HEK293T (cell line): ENCODE measurements at regions not wholly inside any gene's neighbourhood (a gene's known extent, or its start where the extent isn't known, plus 50 kb on each side); places are given as distances from the start of the nearest gene placed in this dataset.

Source experiments
- CTCF ChIA-PET: fragments of 350-600 bp; formaldehyde crosslinking; extraction: SDS; loops from one replicate; lab custom pipeline; 2021; ENCODE audit warnings: antibody characterized with exemption, inconsistent platforms; lab: Yijun Ruan, JAX
- POLR2A ChIA-PET: fragments of 350-600 bp; formaldehyde crosslinking; extraction: SDS; loops from one replicate; lab custom pipeline; 2020; ENCODE audit warnings: antibody characterized with exemption, inconsistent platforms; lab: Yijun Ruan, JAX
- DNase-seq: peaks from one replicate; pipeline ENCODE4 v3.0.0; 2012; ENCODE audit warnings: mixed read lengths; ENCODE audit errors: extremely low spot score
- ARNT ChIP-seq: fragments of 450-650 bp; IDR thresholded peaks from 2 replicates; pipeline ENCODE4 v1.6.1; 2017; ENCODE audit warnings: mild to moderate bottlenecking
- BHLHE40 ChIP-seq: fragments of 450-650 bp; IDR thresholded peaks from 2 replicates; pipeline ENCODE4 v1.6.1; 2016; ENCODE audit warnings: mild to moderate bottlenecking, moderate library complexity, borderline replicate concordance
- CTBP1 ChIP-seq: fragments of 450-650 bp; IDR thresholded peaks from 2 replicates; pipeline ENCODE4 v1.6.1; 2016; ENCODE audit warnings: borderline replicate concordance
- ELF4 ChIP-seq: fragments of 450-650 bp; IDR thresholded peaks from 2 replicates; pipeline ENCODE4 v1.6.1; 2017; ENCODE audit warnings: antibody characterized with exemption
- FOXA1 ChIP-seq: fragments of 450-650 bp; IDR thresholded peaks from 2 replicates; pipeline ENCODE4 v1.6.1; 2016; ENCODE audit warnings: mild to moderate bottlenecking
- FOXK2 ChIP-seq: fragments of 450-650 bp; IDR thresholded peaks from 2 replicates; pipeline ENCODE4 v1.6.1; 2016; ENCODE audit warnings: mild to moderate bottlenecking
- FOXM1 ChIP-seq: fragments of 450-650 bp; IDR thresholded peaks from 2 replicates; pipeline ENCODE4 v1.6.1; 2017; ENCODE audit warnings: mild to moderate bottlenecking, borderline replicate concordance
- HDGF ChIP-seq: fragments of 450-650 bp; IDR thresholded peaks from 2 replicates; pipeline ENCODE4 v1.6.1; 2017; ENCODE audit warnings: antibody characterized with exemption, borderline replicate concordance
- L3MBTL2 ChIP-seq: fragments of 450-650 bp; conservative IDR thresholded peaks from 2 replicates; pipeline ENCODE4 v1.6.1; 2016; ENCODE audit warnings: mild to moderate bottlenecking
- LEF1 ChIP-seq: fragments of 450-650 bp; IDR thresholded peaks from 2 replicates; pipeline ENCODE4 v1.6.1; 2017; ENCODE audit warnings: mild to moderate bottlenecking, borderline replicate concordance
- NFRKB ChIP-seq: fragments of 450-650 bp; IDR thresholded peaks from 2 replicates; pipeline ENCODE4 v1.6.1; 2016; ENCODE audit warnings: mild to moderate bottlenecking, moderate library complexity
- PKNOX1 ChIP-seq: fragments of 450-650 bp; IDR thresholded peaks from 2 replicates; pipeline ENCODE4 v1.6.1; 2016
- SP1 ChIP-seq: fragments of 450-650 bp; IDR thresholded peaks from 2 replicates; pipeline ENCODE4 v1.6.1; 2017
- SUZ12 ChIP-seq: fragments of 450-650 bp; IDR thresholded peaks from 2 replicates; pipeline ENCODE4 v1.6.1; 2016; ENCODE audit warnings: mild to moderate bottlenecking
- TARDBP ChIP-seq: fragments of 450-650 bp; IDR thresholded peaks from 2 replicates; pipeline ENCODE4 v1.6.1; 2016
- ZNF384 ChIP-seq: fragments of 450-650 bp; IDR thresholded peaks from 2 replicates; pipeline ENCODE4 v1.6.1; 2016

- DNase-seq: no peak
- ChIA-PET POLR2A (no interaction called here), CTCF (interaction anchor here (0.7 kb wide), 1 partner anchor 44 kb away, joined by 3 read pairs; no protein-coding TSS in a partner anchor)
- TF ChIP-seq LEF1 (no peak), ZNF384 (no peak), PKNOX1 (no peak), FOXA1 (no peak), CTBP1 (no peak), ARNT (no peak)
Measured at GRCh38 chr1:115428676-115429075, 90.6 kb upstream of the NGF start.

GRCh38 chr1:115428256-115428655, 90.2 kb upstream of the NGF start:
- CTCF ChIA-PET: no interaction called here

GRCh38 chr1:115426956-115427355, 88.9 kb upstream of the NGF start:
- ChIA-PET CTCF (interaction anchor here (0.6 kb wide), 1 partner anchor 279 kb away, joined by 6 read pairs; no protein-coding TSS in a partner anchor), POLR2A (no interaction called here)
- TF ChIP-seq BHLHE40 (no peak), ZNF384 (no peak), PKNOX1 (no peak), ARNT (no peak), TARDBP (no peak), SP1 (no peak), FOXM1 (no peak), LEF1 (no peak), HDGF (no peak), SUZ12 (no peak), L3MBTL2 (no peak), FOXK2 (no peak), CTBP1 (no peak), FOXA1 (no peak), NFRKB (no peak), ELF4 (no peak)

More at GRCh38 chr1:115428256-115428655, 90.2 kb upstream of the NGF start:
- no peak for DNase-seq
- no peak for TF ChIP-seq FOXM1
- no peak for TF ChIP-seq ZNF384
- no peak for TF ChIP-seq NFRKB
- TF ChIP-seq CTBP1: no peak
- TF ChIP-seq BHLHE40: no peak
- no peak for TF ChIP-seq TARDBP
- TF ChIP-seq FOXA1: no peak
- TF ChIP-seq FOXK2: no peak
- TF ChIP-seq SP1: no peak
- TF ChIP-seq ELF4: no peak
- no peak for TF ChIP-seq HDGF
- no peak for TF ChIP-seq L3MBTL2
- no peak for TF ChIP-seq ARNT
- POLR2A ChIA-PET: no interaction called here

GRCh38 chr1:115426231-115426771, 88.3 kb upstream of the NGF start:
- TF ChIP-seq SUZ12 (no peak), FOXK2 (no peak), CTBP1 (no peak), HDGF (no peak), BHLHE40 (no peak), PKNOX1 (no peak), NFRKB (no peak), FOXM1 (no peak), FOXA1 (no peak)
- POLR2A ChIA-PET: no interaction called here
- DNase-seq: no peak
- CTCF ChIA-PET: no interaction called here

More at GRCh38 chr1:115426956-115427355, 88.9 kb upstream of the NGF start:
- DNase-seq: no peak

- ChIA-PET CTCF (no interaction called here), POLR2A (no interaction called here)
- DNase-seq: no peak
- TF ChIP-seq FOXK2 (no peak), NFRKB (no peak), FOXM1 (no peak), L3MBTL2 (no peak), PKNOX1 (no peak), LEF1 (no peak), CTBP1 (no peak), ARNT (no peak), ZNF384 (no peak), ELF4 (no peak), SP1 (no peak), TARDBP (no peak), FOXA1 (no peak), BHLHE40 (no peak), HDGF (no peak), SUZ12 (no peak)
Measured at GRCh38 chr1:115425442-115425841, 87.4 kb upstream of the NGF start.
